Ectodermal cell (in vitro differentiated cells): ENCODE measurements at regions not wholly inside any gene's neighbourhood (a gene's known extent, or its start where the extent isn't known, plus 50 kb on each side); places are given as distances from the start of the nearest gene placed in this dataset.
"Not testable (repeated sequence)": the region's sequence is repeated elsewhere in the genome, so short reads cannot be mapped to it uniquely, and the experiment has no call there.

ENCODE experiments used
- H3K27ac ChIP-seq: 2 replicates; pipeline ENCODE4 v1.7.0; 2013; ENCODE audit warnings: mild to moderate bottlenecking, low read depth, low read length; ENCODE audit not compliant: insufficient read depth, poor library complexity, severe bottlenecking
- H3K27me3 ChIP-seq: 2 replicates; pipeline ENCODE4 v1.7.0; 2013; ENCODE audit warnings: mild to moderate bottlenecking, low read length; ENCODE audit not compliant: insufficient read depth, control insufficient read depth, poor library complexity, severe bottlenecking
- H3K36me3 ChIP-seq: one replicate; pipeline ENCODE4 v1.7.0; 2013; ENCODE audit warnings: low read length; ENCODE audit not compliant: control insufficient read depth, insufficient read depth
- H3K4me1 ChIP-seq: one replicate; pipeline ENCODE4 v1.7.0; 2013; ENCODE audit warnings: low read length; ENCODE audit not compliant: control insufficient read depth, insufficient read depth
- H3K4me3 ChIP-seq: 2 replicates; pipeline ENCODE4 v1.7.0; 2013; ENCODE audit warnings: low read depth, low read length, control low read depth; ENCODE audit not compliant: insufficient read depth
- H3K9me3 ChIP-seq: 2 replicates; pipeline ENCODE4 v1.7.0; 2013; ENCODE audit warnings: mild to moderate bottlenecking, low read length, moderate library complexity; ENCODE audit not compliant: control insufficient read depth
- WGBS, 2 experiments: methylation state at CpG; one replicate each; pipeline ENCODE4 v1.1.7; 2013; ENCODE audit warnings: missing lambda C conversion rate in 2 of 2; 5-methylcytosine and 5-hydroxymethylcytosine counted together

- 66 to 67% methylated on average over 4 of the region's 4 CpGs for WGBS, 2 experiments
- H3K27me3 ChIP-seq, result no peaks in the 10 kb centered on the region
- no peaks in the 10 kb centered on the region for H3K9me3 ChIP-seq
- H3K4me1 ChIP-seq, result peaks cover 5% of the 10 kb centered on the region
- H3K27ac ChIP-seq, result no peak overlapping the region
- H3K4me3 ChIP-seq, result no peak overlapping the region
- H3K36me3 ChIP-seq, result no peaks in the 10 kb centered on the region
These were observed 350.5 kb downstream of the PRL start for GRCh38 chr6:21946298-21946783.

GRCh38 chr6:21947227-21947626, 349.6 kb downstream of the PRL start:
- not testable (repeated sequence) for H3K9me3 ChIP-seq, H3K4me3 ChIP-seq, H3K27me3 ChIP-seq, H3K4me1 ChIP-seq, H3K36me3 ChIP-seq, H3K27ac ChIP-seq
- WGBS, 2 experiments, result 91 to 93% methylated on average over 3 of the region's 3 CpGs

GRCh38 chr6:21947731-21948386, 349.0 kb downstream of the PRL start:
- Histone ChIP-seq H3K4me3 (no peak overlapping the region), H3K9me3 (no peaks in the 10 kb centered on the region), H3K27ac (no peak overlapping the region), H3K4me1 (peaks cover 5% of the 10 kb centered on the region), H3K36me3 (no peaks in the 10 kb centered on the region), H3K27me3 (no peaks in the 10 kb centered on the region)
- 78 to 79% methylated on average over 4 to 6 of the region's 6 CpGs for WGBS, 2 experiments

- H3K4me3 ChIP-seq, result no peak overlapping the region
- no peak overlapping the region for H3K27ac ChIP-seq
- H3K27me3 ChIP-seq, result no peaks in the 10 kb centered on the region
- H3K36me3 ChIP-seq, result no peaks in the 10 kb centered on the region
- peaks cover 11% of the 10 kb centered on the region for H3K4me1 ChIP-seq
- 90 to 96% methylated on average over 3 of the region's 3 CpGs for WGBS, 2 experiments
- no peaks in the 10 kb centered on the region for H3K9me3 ChIP-seq
These were observed 347.5 kb downstream of the PRL start for GRCh38 chr6:21949211-21949801.

GRCh38 chr6:21952367-21952766, 344.5 kb downstream of the PRL start:
- Histone ChIP-seq H3K4me1 (peaks cover 15% of the 10 kb centered on the region), H3K27me3 (no peaks in the 10 kb centered on the region), H3K27ac (no peak overlapping the region), H3K4me3 (no peak overlapping the region), H3K9me3 (no peaks in the 10 kb centered on the region), H3K36me3 (no peaks in the 10 kb centered on the region)
- 95% methylated on average over 7 of the region's 7 CpGs for WGBS, 2 experiments

GRCh38 chr6:21953831-21954801, 342.7 kb downstream of the PRL start:
- 81 to 86% methylated on average over 9 to 10 of the region's 10 CpGs for WGBS, 2 experiments
- Histone ChIP-seq H3K4me1 (peaks cover 11% of the 10 kb centered on the region), H3K4me3 (no peak overlapping the region)

GRCh38 chr6:21955053-21955595, 341.7 kb downstream of the PRL start:
- no peaks in the 10 kb centered on the region for H3K36me3 ChIP-seq
- H3K4me1 ChIP-seq, result peaks cover 11% of the 10 kb centered on the region
- 90 to 95% methylated on average over 3 of the region's 3 CpGs for WGBS, 2 experiments
- no peak overlapping the region for H3K4me3 ChIP-seq
- no peaks in the 10 kb centered on the region for H3K27me3 ChIP-seq
- H3K27ac ChIP-seq, result no peak overlapping the region
- no peaks in the 10 kb centered on the region for H3K9me3 ChIP-seq

More at GRCh38 chr6:21953831-21954801, 342.7 kb downstream of the PRL start:
- no peaks in the 10 kb centered on the region for H3K9me3 ChIP-seq
- no peaks in the 10 kb centered on the region for H3K27me3 ChIP-seq
- H3K27ac ChIP-seq, result no peak overlapping the region
- no peaks in the 10 kb centered on the region for H3K36me3 ChIP-seq

- 92 to 98% methylated on average over 7 to 8 of the region's 8 CpGs for WGBS, 2 experiments
- peaks cover 11% of the 10 kb centered on the region for H3K4me1 ChIP-seq
These were observed 340.9 kb downstream of the PRL start for GRCh38 chr6:21955951-21956350.

GRCh38 chr6:21958428-21958827, 338.4 kb downstream of the PRL start:
- no peaks in the 10 kb centered on the region for H3K36me3 ChIP-seq
- 90 to 95% methylated on average over 2 of the region's 2 CpGs for WGBS, 2 experiments
- no peak overlapping the region for H3K4me3 ChIP-seq
- peaks cover 11% of the 10 kb centered on the region for H3K4me1 ChIP-seq
- no peak overlapping the region for H3K27ac ChIP-seq
- H3K27me3 ChIP-seq, result no peaks in the 10 kb centered on the region
- no peaks in the 10 kb centered on the region for H3K9me3 ChIP-seq

More at GRCh38 chr6:21955951-21956350, 340.9 kb downstream of the PRL start:
- no peaks in the 10 kb centered on the region for H3K27me3 ChIP-seq
- H3K9me3 ChIP-seq, result no peaks in the 10 kb centered on the region
- H3K36me3 ChIP-seq, result no peaks in the 10 kb centered on the region
- H3K4me3 ChIP-seq, result no peak overlapping the region
- H3K27ac ChIP-seq, result no peak overlapping the region

GRCh38 chr6:21961226-21961625, 335.6 kb downstream of the PRL start:
- no peak overlapping the region for H3K27ac ChIP-seq
- no peaks in the 10 kb centered on the region for H3K4me1 ChIP-seq
- H3K9me3 ChIP-seq, result no peaks in the 10 kb centered on the region
- H3K36me3 ChIP-seq, result no peaks in the 10 kb centered on the region
- 94 to 95% methylated on average over 4 of the region's 4 CpGs for WGBS, 2 experiments
- no peaks in the 10 kb centered on the region for H3K27me3 ChIP-seq
- H3K4me3 ChIP-seq, result no peak overlapping the region
